ENCODE measurements at regions not wholly inside any gene's neighbourhood (a gene's known extent, or its start where the extent isn't known, plus 50 kb on each side); places are given as distances from the start of the nearest gene placed in this dataset.

DNA sequence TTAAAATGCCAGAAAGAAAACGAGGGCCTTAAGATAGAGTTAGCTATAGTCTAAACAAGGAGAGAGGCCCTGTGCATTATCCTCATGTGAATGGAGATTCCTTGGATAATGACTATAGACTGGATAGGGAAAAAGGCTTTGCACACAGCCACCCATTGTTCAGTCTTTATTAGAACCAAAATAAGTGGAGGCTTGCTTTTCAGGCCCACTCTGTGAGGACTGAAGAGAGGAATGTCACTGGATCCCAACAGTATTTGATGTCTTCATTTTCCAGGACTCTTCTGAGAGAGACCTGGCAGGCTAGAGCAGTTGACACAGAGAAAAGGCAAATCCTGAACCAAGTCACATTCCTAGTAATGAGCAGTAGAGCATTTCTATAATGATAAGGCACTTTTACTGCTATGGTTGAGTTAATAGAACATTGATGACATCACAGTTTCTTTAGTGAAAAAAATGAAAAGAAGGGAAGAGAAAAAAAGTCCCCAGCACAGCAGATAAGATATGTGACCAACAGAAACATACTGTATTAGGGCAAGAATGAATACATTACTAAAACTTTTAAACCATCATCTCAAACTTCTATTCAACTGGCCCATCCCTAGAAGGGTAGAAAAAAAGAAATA is 315.1 kb downstream of the EPHA7 start:
- in situ Hi-C loops (cut with HindIII; ENCODE audit: low pct_ligation_motif_present, low sequenced_read_pairs): no loop called here
- DNase-seq: no peak
- H3K27ac ChIP-seq: no peak overlapping the region
- TF ChIP-seq, protein P1, sequence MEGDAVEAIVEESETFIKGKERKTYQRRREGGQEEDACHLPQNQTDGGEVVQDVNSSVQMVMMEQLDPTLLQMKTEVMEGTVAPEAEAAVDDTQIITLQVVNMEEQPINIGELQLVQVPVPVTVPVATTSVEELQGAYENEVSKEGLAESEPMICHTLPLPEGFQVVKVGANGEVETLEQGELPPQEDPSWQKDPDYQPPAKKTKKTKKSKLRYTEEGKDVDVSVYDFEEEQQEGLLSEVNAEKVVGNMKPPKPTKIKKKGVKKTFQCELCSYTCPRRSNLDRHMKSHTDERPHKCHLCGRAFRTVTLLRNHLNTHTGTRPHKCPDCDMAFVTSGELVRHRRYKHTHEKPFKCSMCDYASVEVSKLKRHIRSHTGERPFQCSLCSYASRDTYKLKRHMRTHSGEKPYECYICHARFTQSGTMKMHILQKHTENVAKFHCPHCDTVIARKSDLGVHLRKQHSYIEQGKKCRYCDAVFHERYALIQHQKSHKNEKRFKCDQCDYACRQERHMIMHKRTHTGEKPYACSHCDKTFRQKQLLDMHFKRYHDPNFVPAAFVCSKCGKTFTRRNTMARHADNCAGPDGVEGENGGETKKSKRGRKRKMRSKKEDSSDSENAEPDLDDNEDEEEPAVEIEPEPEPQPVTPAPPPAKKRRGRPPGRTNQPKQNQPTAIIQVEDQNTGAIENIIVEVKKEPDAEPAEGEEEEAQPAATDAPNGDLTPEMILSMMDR (IDR thresholded peaks at IDR 0.05; ENCODE audit: low read depth, low read length, missing control alignments): no peak
- H3K36me3 ChIP-seq (replicated peaks): no peaks in the 10 kb centered on the region
- H3K27me3 ChIP-seq (replicated peaks): no peaks in the 10 kb centered on the region
- no peak overlapping the region for H3K4me3 ChIP-seq (ENCODE audit: low read depth, low read length)

DNA sequence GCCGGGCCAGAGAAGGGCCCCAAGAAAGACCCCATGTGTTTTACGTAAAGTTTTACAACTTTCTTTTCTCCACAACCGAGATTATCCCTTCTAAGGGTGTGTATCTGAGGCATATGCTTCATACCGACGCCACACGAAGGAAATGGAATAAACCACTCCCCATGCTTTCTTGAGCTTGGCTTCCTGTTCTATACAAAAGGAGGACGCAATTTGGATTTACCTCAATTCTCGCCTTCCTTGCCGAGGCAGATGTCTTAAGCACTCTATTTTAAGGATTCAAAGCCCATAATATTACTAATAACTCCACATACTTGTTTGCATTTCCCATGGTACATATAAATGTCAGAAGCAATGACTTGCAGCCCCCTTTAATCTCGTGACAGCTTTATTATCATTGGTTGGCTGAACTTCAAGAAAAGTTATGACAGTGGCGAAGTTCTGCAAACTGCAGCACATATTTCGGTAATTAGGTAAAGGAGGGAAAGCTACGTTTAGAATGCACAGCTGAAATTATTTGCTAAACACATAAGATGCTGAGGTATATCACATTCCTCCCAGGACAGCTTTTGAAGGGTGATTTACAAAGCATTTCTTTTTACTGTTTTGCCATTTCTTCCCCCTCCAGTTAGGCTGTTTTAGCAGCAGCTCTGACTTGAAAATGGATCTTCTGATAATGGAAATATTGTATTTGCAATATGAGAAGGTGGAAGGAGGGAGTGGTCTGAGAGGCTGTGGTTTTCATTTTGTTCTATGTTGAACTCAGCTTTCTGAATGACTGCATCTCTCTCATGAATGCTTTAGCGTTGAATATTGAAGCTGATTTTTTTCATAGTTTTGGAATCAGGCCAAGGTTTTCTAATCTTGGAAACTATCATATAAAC is 330.5 kb downstream of the EPHA7 start:
- Histone ChIP-seq H3K27me3 (replicated peaks) (no peaks in the 10 kb centered on the region), H3K27ac (no peak overlapping the region), H3K4me3 (ENCODE audit: low read depth, low read length) (no peak overlapping the region), H3K36me3 (replicated peaks) (no peaks in the 10 kb centered on the region)
- in situ Hi-C loops (cut with HindIII; ENCODE audit: low pct_ligation_motif_present, low sequenced_read_pairs): no loop called here
- TF ChIP-seq, protein P1 (IDR thresholded peaks at IDR 0.05; ENCODE audit: low read depth, low read length, missing control alignments): no peak
- no peak for DNase-seq

DNA sequence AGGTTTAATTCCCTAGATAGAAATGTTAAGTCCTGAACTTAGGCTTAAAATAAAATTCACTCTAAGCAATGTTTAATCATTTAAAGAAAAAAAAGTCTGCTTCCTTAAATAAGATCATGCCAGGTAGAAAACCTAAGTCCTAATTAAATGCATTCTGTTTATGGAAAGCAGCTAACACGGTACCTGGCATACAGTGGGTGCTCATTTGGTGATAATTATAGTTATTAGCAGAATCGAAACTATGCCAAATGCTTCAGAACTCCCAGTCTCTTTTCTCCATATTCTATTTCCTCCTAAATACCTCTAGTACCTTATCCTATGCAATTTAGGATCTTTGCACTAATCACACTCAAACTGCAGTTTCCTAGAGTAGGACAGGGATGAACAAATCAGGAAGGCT is 331.8 kb downstream of the EPHA7 start:
- no peak for DNase-seq
- H3K4me3 ChIP-seq (ENCODE audit: low read depth, low read length): no peak overlapping the region
- H3K36me3 ChIP-seq (replicated peaks): no peaks in the 10 kb centered on the region
- H3K27ac ChIP-seq: no peak overlapping the region
- in situ Hi-C loops (cut with HindIII; ENCODE audit: low pct_ligation_motif_present, low sequenced_read_pairs): no loop called here
- TF ChIP-seq, protein P1 (IDR thresholded peaks at IDR 0.05; ENCODE audit: low read depth, low read length, missing control alignments): no peak
- no peaks in the 10 kb centered on the region for H3K27me3 ChIP-seq (replicated peaks)

DNA sequence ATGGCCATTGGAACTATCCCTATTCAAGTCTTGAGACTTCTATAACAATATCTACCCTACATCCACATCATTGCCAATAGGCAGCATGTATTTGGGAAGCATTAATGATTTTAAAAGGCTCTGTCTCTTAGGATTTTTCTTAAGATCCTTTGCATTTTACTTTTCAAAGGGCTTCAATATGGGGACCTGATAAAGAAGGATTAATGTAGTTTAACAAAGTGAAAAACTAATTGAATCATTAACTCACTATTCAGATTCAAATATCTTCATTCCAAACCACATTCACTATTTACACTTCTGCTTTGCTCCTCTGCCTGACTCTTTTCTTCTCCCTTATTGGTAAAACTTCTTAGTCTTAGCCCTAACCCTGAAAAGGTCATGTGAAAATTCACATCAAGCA is 333.0 kb downstream of the EPHA7 start:
- in situ Hi-C loops (cut with HindIII; ENCODE audit: low pct_ligation_motif_present, low sequenced_read_pairs): no loop called here
- H3K36me3 ChIP-seq (replicated peaks): no peaks in the 10 kb centered on the region
- H3K27me3 ChIP-seq (replicated peaks): no peaks in the 10 kb centered on the region
- no peak overlapping the region for H3K27ac ChIP-seq
- no peak overlapping the region for H3K4me3 ChIP-seq (ENCODE audit: low read depth, low read length)
- DNase-seq: no peak
- TF ChIP-seq, protein P1 (IDR thresholded peaks at IDR 0.05; ENCODE audit: low read depth, low read length, missing control alignments): no peak

DNA sequence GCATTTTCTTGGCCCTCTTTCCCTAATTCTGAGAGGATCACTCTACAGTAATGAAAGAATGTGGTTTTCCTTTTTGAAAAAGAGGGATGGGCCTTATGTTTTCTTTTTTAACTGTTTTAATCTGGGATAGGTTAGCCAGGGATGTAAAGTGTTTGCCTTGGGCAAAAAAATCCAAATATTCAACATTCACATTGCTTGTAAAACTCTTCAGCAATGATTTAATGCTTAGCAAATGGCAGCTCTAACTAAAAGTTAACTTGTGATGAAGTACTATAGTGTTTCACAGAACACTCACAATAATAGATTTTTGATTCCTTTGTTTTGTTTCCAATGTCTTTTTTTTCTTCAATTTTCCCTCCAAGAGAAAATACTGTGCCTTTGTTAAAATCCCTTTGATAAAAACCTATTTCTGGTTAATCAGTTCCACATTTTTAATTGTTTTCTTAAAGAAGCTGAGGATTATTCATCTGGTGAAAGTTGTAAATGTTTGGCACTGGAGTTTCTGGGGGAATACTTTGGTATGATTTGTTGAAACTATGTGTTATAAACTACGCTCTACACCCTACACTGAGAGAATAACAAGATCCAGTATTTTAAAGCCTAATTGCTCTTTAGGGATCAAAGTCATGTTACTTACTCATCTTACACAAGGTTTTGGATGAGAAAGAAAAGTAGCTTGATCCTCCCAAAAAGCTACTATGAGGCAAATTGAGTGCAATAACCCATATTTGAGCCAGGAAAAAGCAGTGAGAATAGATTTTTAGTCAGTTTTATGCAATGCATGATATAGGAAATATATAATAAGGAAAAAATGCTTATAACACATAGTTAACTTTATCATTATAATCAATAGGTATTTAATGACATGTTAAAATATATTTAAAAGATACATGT is 335.8 kb downstream of the EPHA7 start:
- TF ChIP-seq, protein P1 (IDR thresholded peaks at IDR 0.05; ENCODE audit: low read depth, low read length, missing control alignments): no peak
- DNase-seq: no peak
- in situ Hi-C loops (cut with HindIII; ENCODE audit: low pct_ligation_motif_present, low sequenced_read_pairs): no loop called here
- H3K36me3 ChIP-seq (replicated peaks): no peaks in the 10 kb centered on the region
- H3K4me3 ChIP-seq (ENCODE audit: low read depth, low read length): no peak overlapping the region
- no peaks in the 10 kb centered on the region for H3K27me3 ChIP-seq (replicated peaks)
- no peak overlapping the region for H3K27ac ChIP-seq

Measured in brain microvascular endothelial cell (primary cell).